ENCODE measurements at regions not wholly inside any gene's neighbourhood (a gene's known extent, or its start where the extent isn't known, plus 50 kb on each side); places are given as distances from the start of the nearest gene placed in this dataset.

GRCh38 chr5:56410696-56411095 lies 177.6 kb upstream of the ANKRD55 start (continued):
- no peak for TF ChIP-seq TAF1 (CRISPR knock-in tag; IDR thresholded peaks at IDR 0.05)
- TF ChIP-seq, protein P1, sequence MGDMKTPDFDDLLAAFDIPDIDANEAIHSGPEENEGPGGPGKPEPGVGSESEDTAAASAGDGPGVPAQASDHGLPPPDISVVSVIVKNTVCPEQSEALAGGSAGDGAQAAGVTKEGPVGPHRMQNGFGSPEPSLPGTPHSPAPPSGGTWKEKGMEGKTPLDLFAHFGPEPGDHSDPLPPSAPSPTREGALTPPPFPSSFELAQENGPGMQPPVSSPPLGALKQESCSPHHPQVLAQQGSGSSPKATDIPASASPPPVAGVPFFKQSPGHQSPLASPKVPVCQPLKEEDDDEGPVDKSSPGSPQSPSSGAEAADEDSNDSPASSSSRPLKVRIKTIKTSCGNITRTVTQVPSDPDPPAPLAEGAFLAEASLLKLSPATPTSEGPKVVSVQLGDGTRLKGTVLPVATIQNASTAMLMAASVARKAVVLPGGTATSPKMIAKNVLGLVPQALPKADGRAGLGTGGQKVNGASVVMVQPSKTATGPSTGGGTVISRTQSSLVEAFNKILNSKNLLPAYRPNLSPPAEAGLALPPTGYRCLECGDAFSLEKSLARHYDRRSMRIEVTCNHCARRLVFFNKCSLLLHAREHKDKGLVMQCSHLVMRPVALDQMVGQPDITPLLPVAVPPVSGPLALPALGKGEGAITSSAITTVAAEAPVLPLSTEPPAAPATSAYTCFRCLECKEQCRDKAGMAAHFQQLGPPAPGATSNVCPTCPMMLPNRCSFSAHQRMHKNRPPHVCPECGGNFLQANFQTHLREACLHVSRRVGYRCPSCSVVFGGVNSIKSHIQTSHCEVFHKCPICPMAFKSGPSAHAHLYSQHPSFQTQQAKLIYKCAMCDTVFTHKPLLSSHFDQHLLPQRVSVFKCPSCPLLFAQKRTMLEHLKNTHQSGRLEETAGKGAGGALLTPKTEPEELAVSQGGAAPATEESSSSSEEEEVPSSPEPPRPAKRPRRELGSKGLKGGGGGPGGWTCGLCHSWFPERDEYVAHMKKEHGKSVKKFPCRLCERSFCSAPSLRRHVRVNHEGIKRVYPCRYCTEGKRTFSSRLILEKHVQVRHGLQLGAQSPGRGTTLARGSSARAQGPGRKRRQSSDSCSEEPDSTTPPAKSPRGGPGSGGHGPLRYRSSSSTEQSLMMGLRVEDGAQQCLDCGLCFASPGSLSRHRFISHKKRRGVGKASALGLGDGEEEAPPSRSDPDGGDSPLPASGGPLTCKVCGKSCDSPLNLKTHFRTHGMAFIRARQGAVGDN (CRISPR knock-in tag; IDR thresholded peaks at IDR 0.05): no peak
- TF ChIP-seq, protein P2, sequence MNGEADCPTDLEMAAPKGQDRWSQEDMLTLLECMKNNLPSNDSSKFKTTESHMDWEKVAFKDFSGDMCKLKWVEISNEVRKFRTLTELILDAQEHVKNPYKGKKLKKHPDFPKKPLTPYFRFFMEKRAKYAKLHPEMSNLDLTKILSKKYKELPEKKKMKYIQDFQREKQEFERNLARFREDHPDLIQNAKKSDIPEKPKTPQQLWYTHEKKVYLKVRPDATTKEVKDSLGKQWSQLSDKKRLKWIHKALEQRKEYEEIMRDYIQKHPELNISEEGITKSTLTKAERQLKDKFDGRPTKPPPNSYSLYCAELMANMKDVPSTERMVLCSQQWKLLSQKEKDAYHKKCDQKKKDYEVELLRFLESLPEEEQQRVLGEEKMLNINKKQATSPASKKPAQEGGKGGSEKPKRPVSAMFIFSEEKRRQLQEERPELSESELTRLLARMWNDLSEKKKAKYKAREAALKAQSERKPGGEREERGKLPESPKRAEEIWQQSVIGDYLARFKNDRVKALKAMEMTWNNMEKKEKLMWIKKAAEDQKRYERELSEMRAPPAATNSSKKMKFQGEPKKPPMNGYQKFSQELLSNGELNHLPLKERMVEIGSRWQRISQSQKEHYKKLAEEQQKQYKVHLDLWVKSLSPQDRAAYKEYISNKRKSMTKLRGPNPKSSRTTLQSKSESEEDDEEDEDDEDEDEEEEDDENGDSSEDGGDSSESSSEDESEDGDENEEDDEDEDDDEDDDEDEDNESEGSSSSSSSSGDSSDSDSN (CRISPR knock-in tag; IDR thresholded peaks at IDR 0.05): no peak
- no peak for TF ChIP-seq EZH2 (conservative IDR thresholded peaks at IDR 0.05; ENCODE audit: low read depth, low read length)
- no peak for TF ChIP-seq NR1H2 (CRISPR knock-in tag; IDR thresholded peaks at IDR 0.05; ENCODE audit: borderline replicate concordance, low read depth)
- TF ChIP-seq, protein P3, sequence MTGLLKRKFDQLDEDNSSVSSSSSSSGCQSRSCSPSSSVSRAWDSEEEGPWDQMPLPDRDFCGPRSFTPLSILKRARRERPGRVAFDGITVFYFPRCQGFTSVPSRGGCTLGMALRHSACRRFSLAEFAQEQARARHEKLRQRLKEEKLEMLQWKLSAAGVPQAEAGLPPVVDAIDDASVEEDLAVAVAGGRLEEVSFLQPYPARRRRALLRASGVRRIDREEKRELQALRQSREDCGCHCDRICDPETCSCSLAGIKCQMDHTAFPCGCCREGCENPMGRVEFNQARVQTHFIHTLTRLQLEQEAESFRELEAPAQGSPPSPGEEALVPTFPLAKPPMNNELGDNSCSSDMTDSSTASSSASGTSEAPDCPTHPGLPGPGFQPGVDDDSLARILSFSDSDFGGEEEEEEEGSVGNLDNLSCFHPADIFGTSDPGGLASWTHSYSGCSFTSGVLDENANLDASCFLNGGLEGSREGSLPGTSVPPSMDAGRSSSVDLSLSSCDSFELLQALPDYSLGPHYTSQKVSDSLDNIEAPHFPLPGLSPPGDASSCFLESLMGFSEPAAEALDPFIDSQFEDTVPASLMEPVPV (CRISPR knock-in tag; IDR thresholded peaks at IDR 0.05): no peak
- TF ChIP-seq EHMT2 (IDR thresholded peaks at IDR 0.05; ENCODE audit: borderline replicate concordance, low read depth, low read length): no peak

Measured in HepG2 (cell line).